HG03442 (cell line): ENCODE measurements at regions not wholly inside any gene's neighbourhood (a gene's known extent, or its start where the extent isn't known, plus 50 kb on each side); places are given as distances from the start of the nearest gene placed in this dataset.
"Not testable (repeated sequence)": the region's sequence is repeated elsewhere in the genome, so short reads cannot be mapped to it uniquely, and the experiment has no call there.

ENCODE experiments used
- ATAC-seq: cut with Tn5 transposase; IDR thresholded peaks from one replicate; pipeline ENCODE4 v1.9.1; 2021; ENCODE audit warnings: mild to moderate bottlenecking, moderate library complexity; ENCODE audit not compliant: unreplicated experiment

GRCh38 chrX:8027827-8028226 lies 100.6 kb upstream of the PNPLA4 start:
- no peak for ATAC-seq

- no peak for ATAC-seq
Observed at GRCh38 chrX:8025705-8026104, 98.5 kb upstream of the PNPLA4 start.

GRCh38 chrX:8018934-8019333 lies 91.7 kb upstream of the PNPLA4 start:
- no peak for ATAC-seq

GRCh38 chrX:8010105-8010504 lies 82.9 kb upstream of the PNPLA4 start:
- no peak for ATAC-seq

- no peak for ATAC-seq
Observed at GRCh38 chrX:8005678-8006347, 78.6 kb upstream of the PNPLA4 start.

- ATAC-seq = no peak
Observed at GRCh38 chrX:8003147-8003883, 76.1 kb upstream of the PNPLA4 start.

GRCh38 chrX:7996851-7997250 lies 69.6 kb upstream of the PNPLA4 start:
- no peak for ATAC-seq

- ATAC-seq = peak; percentile 50
Observed at GRCh38 chrX:7996414-7996813, 69.2 kb upstream of the PNPLA4 start.

GRCh38 chrX:7993873-7994272 lies 66.7 kb upstream of the PNPLA4 start:
- ATAC-seq = no peak

- ATAC-seq = not testable (repeated sequence)
Observed at GRCh38 chrX:7988013-7988759, 61.0 kb upstream of the PNPLA4 start.

- peak; percentile 55 for ATAC-seq
Observed at GRCh38 chrX:7987160-7988012, 60.2 kb upstream of the PNPLA4 start.

- ATAC-seq = not testable (repeated sequence)
Observed at GRCh38 chrX:7986738-7987137, 59.5 kb upstream of the PNPLA4 start.

- ATAC-seq = no peak
Observed at GRCh38 chrX:7985568-7985967, 58.4 kb upstream of the PNPLA4 start.

GRCh38 chrX:7983581-7983980 lies 56.4 kb upstream of the PNPLA4 start:
- no peak for ATAC-seq
